Fibroblast of skin of abdomen (primary cell): ENCODE measurements at regions not wholly inside any gene's neighbourhood (a gene's known extent, or its start where the extent isn't known, plus 50 kb on each side); places are given as distances from the start of the nearest gene placed in this dataset.
"Not testable (repeated sequence)": the region's sequence is repeated elsewhere in the genome, so short reads cannot be mapped to it uniquely, and the experiment has no call there.

Experiments
- DNase-seq: peaks from one replicate; pipeline ENCODE4 v3.0.0-alpha.2; 2013

GRCh38 chr4:133592591-133592990 lies 443.5 kb downstream of the PCDH10 start:
- no peak for DNase-seq

GRCh38 chr4:133592106-133592505 lies 443.0 kb downstream of the PCDH10 start:
- DNase-seq, result no peak

GRCh38 chr4:133588306-133588705 lies 439.2 kb downstream of the PCDH10 start:
- DNase-seq, result peak; percentile 31

- no peak for DNase-seq
These were observed 436.2 kb downstream of the PCDH10 start for GRCh38 chr4:133585323-133585722.

- DNase-seq, result no peak
These were observed 435.6 kb downstream of the PCDH10 start for GRCh38 chr4:133584714-133585113.

GRCh38 chr4:133581996-133582619 lies 433.0 kb downstream of the PCDH10 start:
- DNase-seq, result peak; percentile 55

- DNase-seq, result no peak
These were observed 425.2 kb downstream of the PCDH10 start for GRCh38 chr4:133574248-133574647.

GRCh38 chr4:133565379-133565778 lies 416.3 kb downstream of the PCDH10 start:
- DNase-seq, result peak; percentile 79

GRCh38 chr4:133559987-133560386 lies 410.9 kb downstream of the PCDH10 start:
- no peak for DNase-seq

GRCh38 chr4:133555671-133556070 lies 406.6 kb downstream of the PCDH10 start:
- peak; percentile 6 for DNase-seq

- peak; percentile 28 for DNase-seq
These were observed 401.3 kb downstream of the PCDH10 start for GRCh38 chr4:133550436-133550835.

- no peak for DNase-seq
These were observed 395.0 kb downstream of the PCDH10 start for GRCh38 chr4:133544097-133544496.

- no peak for DNase-seq
These were observed 388.7 kb downstream of the PCDH10 start for GRCh38 chr4:133537780-133538281.

- DNase-seq, result not testable (repeated sequence)
These were observed 385.1 kb downstream of the PCDH10 start for GRCh38 chr4:133534224-133534623.

- DNase-seq, result peak; percentile 10
These were observed 375.3 kb downstream of the PCDH10 start for GRCh38 chr4:133524369-133524768.

GRCh38 chr4:133513901-133514300 lies 364.8 kb downstream of the PCDH10 start:
- DNase-seq, result peak; percentile 89

- DNase-seq, result peak; percentile 21
These were observed 349.1 kb downstream of the PCDH10 start for GRCh38 chr4:133498149-133498548.

- no peak for DNase-seq
These were observed 344.7 kb downstream of the PCDH10 start for GRCh38 chr4:133493776-133494175.

- no peak for DNase-seq
These were observed 344.1 kb downstream of the PCDH10 start for GRCh38 chr4:133493241-133493640.

- no peak for DNase-seq
These were observed 335.2 kb downstream of the PCDH10 start for GRCh38 chr4:133484287-133484686.

GRCh38 chr4:133483600-133484246 lies 334.6 kb downstream of the PCDH10 start:
- DNase-seq, result peak; percentile 44

- DNase-seq, result no peak
These were observed 327.0 kb downstream of the PCDH10 start for GRCh38 chr4:133476063-133476462.

- DNase-seq, result no peak
These were observed 325.4 kb downstream of the PCDH10 start for GRCh38 chr4:133474501-133474900.

GRCh38 chr4:133472244-133472643 lies 323.1 kb downstream of the PCDH10 start:
- DNase-seq, result no peak
